HEK293 (cell line): ENCODE measurements at regions not wholly inside any gene's neighbourhood (a gene's known extent, or its start where the extent isn't known, plus 50 kb on each side); places are given as distances from the start of the nearest gene placed in this dataset.

Experiments
- HOXA7 ChIP-seq: sonication (generic); formaldehyde crosslinking; IDR thresholded peaks from 2 replicates; pipeline ENCODE4 v1.8.1; 2022; ENCODE audit warnings: missing genetic modification reagents, borderline replicate concordance
- KLF9 ChIP-seq: fragments of 450-650 bp; formaldehyde crosslinking; IDR thresholded peaks from 2 replicates; pipeline ENCODE4 v1.5.1; 2016; ENCODE audit warnings: missing biosample characterization, missing genetic modification characterization, low read depth
- SP2 ChIP-seq: fragments of 450-650 bp; formaldehyde crosslinking; IDR thresholded peaks from 2 replicates; pipeline ENCODE4 v1.5.1; 2016; ENCODE audit warnings: missing biosample characterization, missing genetic modification characterization
- TRIM28 ChIP-seq: IDR thresholded peaks from 2 replicates; pipeline ENCODE4 v1.6.1; 2011; ENCODE audit warnings: low read length, control low read depth, borderline replicate concordance
- YY1 ChIP-seq: fragments of 450-650 bp; formaldehyde crosslinking; IDR thresholded peaks from 2 replicates; pipeline ENCODE4 v1.5.1; 2018; ENCODE audit warnings: missing biosample characterization, missing genetic modification characterization
- ZNF174 ChIP-seq: fragments of 450-650 bp; formaldehyde crosslinking; IDR thresholded peaks from 2 replicates; pipeline ENCODE4 v1.5.0; 2017; ENCODE audit warnings: missing biosample characterization, mild to moderate bottlenecking, missing genetic modification characterization
- ZNF202 ChIP-seq: fragments of 450-650 bp; formaldehyde crosslinking; IDR thresholded peaks from 2 replicates; pipeline ENCODE4 v1.5.1; 2016; ENCODE audit warnings: missing biosample characterization, missing genetic modification characterization, borderline replicate concordance
- ZNF24 ChIP-seq: fragments of 450-650 bp; formaldehyde crosslinking; IDR thresholded peaks from 2 replicates; pipeline ENCODE4 v1.5.1; 2016; ENCODE audit warnings: missing biosample characterization, missing genetic modification characterization
- TF ChIP-seq, protein P1 (sequence below): fragments of 450-650 bp; formaldehyde crosslinking; IDR thresholded peaks from 2 replicates; pipeline ENCODE4 v1.5.1; 2016; ENCODE audit warnings: missing biosample characterization, missing genetic modification characterization
- TF ChIP-seq, protein P2 (sequence below): fragments of 450-650 bp; formaldehyde crosslinking; IDR thresholded peaks from 2 replicates; pipeline ENCODE4 v1.5.1; 2016; ENCODE audit warnings: missing biosample characterization, missing genetic modification characterization
- TF ChIP-seq, protein P3 (sequence below): fragments of 450-650 bp; formaldehyde crosslinking; IDR thresholded peaks from 2 replicates; pipeline ENCODE4 v1.5.1; 2016; ENCODE audit warnings: missing biosample characterization, missing genetic modification characterization

DNA sequence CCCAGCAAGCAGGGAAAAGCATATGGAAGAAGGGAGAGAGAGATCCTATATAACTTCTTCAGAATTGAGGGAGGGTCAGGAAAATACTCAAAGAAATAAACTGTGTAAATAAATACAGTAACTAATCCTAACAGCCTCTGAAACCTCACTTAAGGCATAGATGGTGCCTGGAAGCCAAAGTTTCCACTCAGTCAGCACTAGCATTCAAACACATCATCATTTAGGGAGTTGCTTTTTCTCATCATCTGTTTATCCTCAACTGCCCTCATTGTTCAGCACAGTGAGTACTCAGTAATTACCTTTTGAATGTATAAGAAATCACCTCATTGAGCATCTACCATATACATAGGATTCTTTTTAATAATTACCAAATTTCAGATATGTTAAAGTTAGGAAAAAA lies 262.9 kb downstream of the C1D start:
- TF ChIP-seq KLF9 (tag by site-specific recombination) (no peak), ZNF24 (tag by site-specific recombination) (no peak), HOXA7 (CRISPR knock-in tag) (no peak), SP2 (tag by site-specific recombination) (no peak), ZNF174 (tag by site-specific recombination) (no peak), TRIM28 (no peak), YY1 (tag by site-specific recombination) (no peak), ZNF202 (tag by site-specific recombination) (no peak)
- TF ChIP-seq, protein P1, sequence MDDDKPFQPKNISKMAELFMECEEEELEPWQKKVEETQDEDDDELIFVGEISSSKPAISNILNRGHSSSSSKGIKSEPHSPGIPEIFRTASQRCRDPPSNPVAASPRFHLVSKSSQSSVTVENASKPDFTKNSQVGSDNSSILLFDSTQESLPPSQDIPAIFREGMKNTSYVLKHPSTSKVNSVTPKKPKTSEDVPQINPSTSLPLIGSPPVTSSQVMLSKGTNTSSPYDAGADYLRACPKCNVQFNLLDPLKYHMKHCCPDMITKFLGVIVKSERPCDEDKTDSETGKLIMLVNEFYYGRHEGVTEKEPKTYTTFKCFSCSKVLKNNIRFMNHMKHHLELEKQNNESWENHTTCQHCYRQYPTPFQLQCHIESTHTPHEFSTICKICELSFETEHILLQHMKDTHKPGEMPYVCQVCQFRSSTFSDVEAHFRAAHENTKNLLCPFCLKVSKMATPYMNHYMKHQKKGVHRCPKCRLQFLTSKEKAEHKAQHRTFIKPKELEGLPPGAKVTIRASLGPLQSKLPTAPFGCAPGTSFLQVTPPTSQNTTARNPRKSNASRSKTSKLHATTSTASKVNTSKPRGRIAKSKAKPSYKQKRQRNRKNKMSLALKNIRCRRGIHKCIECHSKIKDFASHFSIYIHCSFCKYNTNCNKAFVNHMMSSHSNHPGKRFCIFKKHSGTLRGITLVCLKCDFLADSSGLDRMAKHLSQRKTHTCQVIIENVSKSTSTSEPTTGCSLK (tag by site-specific recombination): no peak
- TF ChIP-seq, protein P2, sequence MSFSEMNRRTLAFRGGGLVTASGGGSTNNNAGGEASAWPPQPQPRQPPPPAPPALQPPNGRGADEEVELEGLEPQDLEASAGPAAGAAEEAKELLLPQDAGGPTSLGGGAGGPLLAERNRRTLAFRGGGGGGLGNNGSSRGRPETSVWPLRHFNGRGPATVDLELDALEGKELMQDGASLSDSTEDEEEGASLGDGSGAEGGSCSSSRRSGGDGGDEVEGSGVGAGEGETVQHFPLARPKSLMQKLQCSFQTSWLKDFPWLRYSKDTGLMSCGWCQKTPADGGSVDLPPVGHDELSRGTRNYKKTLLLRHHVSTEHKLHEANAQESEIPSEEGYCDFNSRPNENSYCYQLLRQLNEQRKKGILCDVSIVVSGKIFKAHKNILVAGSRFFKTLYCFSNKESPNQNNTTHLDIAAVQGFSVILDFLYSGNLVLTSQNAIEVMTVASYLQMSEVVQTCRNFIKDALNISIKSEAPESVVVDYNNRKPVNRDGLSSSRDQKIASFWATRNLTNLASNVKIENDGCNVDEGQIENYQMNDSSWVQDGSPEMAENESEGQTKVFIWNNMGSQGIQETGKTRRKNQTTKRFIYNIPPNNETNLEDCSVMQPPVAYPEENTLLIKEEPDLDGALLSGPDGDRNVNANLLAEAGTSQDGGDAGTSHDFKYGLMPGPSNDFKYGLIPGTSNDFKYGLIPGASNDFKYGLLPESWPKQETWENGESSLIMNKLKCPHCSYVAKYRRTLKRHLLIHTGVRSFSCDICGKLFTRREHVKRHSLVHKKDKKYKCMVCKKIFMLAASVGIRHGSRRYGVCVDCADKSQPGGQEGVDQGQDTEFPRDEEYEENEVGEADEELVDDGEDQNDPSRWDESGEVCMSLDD (tag by site-specific recombination): no peak
- TF ChIP-seq, protein P3, sequence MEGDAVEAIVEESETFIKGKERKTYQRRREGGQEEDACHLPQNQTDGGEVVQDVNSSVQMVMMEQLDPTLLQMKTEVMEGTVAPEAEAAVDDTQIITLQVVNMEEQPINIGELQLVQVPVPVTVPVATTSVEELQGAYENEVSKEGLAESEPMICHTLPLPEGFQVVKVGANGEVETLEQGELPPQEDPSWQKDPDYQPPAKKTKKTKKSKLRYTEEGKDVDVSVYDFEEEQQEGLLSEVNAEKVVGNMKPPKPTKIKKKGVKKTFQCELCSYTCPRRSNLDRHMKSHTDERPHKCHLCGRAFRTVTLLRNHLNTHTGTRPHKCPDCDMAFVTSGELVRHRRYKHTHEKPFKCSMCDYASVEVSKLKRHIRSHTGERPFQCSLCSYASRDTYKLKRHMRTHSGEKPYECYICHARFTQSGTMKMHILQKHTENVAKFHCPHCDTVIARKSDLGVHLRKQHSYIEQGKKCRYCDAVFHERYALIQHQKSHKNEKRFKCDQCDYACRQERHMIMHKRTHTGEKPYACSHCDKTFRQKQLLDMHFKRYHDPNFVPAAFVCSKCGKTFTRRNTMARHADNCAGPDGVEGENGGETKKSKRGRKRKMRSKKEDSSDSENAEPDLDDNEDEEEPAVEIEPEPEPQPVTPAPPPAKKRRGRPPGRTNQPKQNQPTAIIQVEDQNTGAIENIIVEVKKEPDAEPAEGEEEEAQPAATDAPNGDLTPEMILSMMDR (tag by site-specific recombination): no peak
